Progenitor cell of endocrine pancreas (in vitro differentiated cells): ENCODE measurements at regions not wholly inside any gene's neighbourhood (a gene's known extent, or its start where the extent isn't known, plus 50 kb on each side); places are given as distances from the start of the nearest gene placed in this dataset.

ENCODE experiments used
- DNase-seq: peaks from one replicate; pipeline ENCODE4 v3.0.0; 2021; ENCODE audit warnings: low spot score; ENCODE audit not compliant: unreplicated experiment
- H3K27ac Mint-ChIP-seq: 2 replicates; pipeline ENCODE4 v1.8.0; 2021; ENCODE audit warnings: mild to moderate bottlenecking, moderate library complexity, mixed read lengths
- H3K27me3 Mint-ChIP-seq: 2 replicates; pipeline ENCODE4 v1.8.0; 2021; ENCODE audit warnings: mixed read lengths
- H3K36me3 Mint-ChIP-seq: 2 replicates; pipeline ENCODE4 v1.8.0; 2022; ENCODE audit warnings: mixed read lengths; ENCODE audit not compliant: insufficient read depth
- H3K4me1 Mint-ChIP-seq: 2 replicates; pipeline ENCODE4 v1.8.0; 2021; ENCODE audit warnings: low read depth, mixed read lengths
- H3K4me3 Mint-ChIP-seq: 2 replicates; pipeline ENCODE4 v1.8.0; 2021; ENCODE audit warnings: low read depth, mild to moderate bottlenecking, moderate library complexity, mixed read lengths
- H3K9me3 Mint-ChIP-seq: 2 replicates; pipeline ENCODE4 v1.8.0; 2021; ENCODE audit warnings: low read depth, mixed read lengths
- TF ChIP-seq, protein P1 (sequence below): fragments of 200-600 bp; sonication (generic); IDR thresholded peaks from one replicate; pipeline ENCODE4 v1.5.0; 2021; ENCODE audit warnings: antibody characterized with exemption, mild to moderate bottlenecking; ENCODE audit not compliant: unreplicated experiment

- H3K4me1 Mint-ChIP-seq: no peaks in the 10 kb centered on the region
- TF ChIP-seq, protein P1, sequence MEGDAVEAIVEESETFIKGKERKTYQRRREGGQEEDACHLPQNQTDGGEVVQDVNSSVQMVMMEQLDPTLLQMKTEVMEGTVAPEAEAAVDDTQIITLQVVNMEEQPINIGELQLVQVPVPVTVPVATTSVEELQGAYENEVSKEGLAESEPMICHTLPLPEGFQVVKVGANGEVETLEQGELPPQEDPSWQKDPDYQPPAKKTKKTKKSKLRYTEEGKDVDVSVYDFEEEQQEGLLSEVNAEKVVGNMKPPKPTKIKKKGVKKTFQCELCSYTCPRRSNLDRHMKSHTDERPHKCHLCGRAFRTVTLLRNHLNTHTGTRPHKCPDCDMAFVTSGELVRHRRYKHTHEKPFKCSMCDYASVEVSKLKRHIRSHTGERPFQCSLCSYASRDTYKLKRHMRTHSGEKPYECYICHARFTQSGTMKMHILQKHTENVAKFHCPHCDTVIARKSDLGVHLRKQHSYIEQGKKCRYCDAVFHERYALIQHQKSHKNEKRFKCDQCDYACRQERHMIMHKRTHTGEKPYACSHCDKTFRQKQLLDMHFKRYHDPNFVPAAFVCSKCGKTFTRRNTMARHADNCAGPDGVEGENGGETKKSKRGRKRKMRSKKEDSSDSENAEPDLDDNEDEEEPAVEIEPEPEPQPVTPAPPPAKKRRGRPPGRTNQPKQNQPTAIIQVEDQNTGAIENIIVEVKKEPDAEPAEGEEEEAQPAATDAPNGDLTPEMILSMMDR: no peak
- H3K4me3 Mint-ChIP-seq: no peak overlapping the region
- no peak for DNase-seq
- peaks cover 5% of the 10 kb centered on the region for H3K27me3 Mint-ChIP-seq
- H3K36me3 Mint-ChIP-seq: no peaks in the 10 kb centered on the region
- H3K9me3 Mint-ChIP-seq: peaks cover 11% of the 10 kb centered on the region
- no peak overlapping the region for H3K27ac Mint-ChIP-seq
These were observed 89.3 kb upstream of the SV2C start for GRCh38 chr5:75993643-75994520.

GRCh38 chr5:75993183-75993582 lies 90.0 kb upstream of the SV2C start:
- Mint-ChIP-seq H3K27ac (no peak overlapping the region), H3K9me3 (peaks cover 4% of the 10 kb centered on the region), H3K4me3 (no peak overlapping the region), H3K27me3 (peaks cover 5% of the 10 kb centered on the region), H3K4me1 (no peaks in the 10 kb centered on the region), H3K36me3 (no peaks in the 10 kb centered on the region)
- no peak for DNase-seq
- TF ChIP-seq, protein P1: no peak

GRCh38 chr5:75992753-75993152 lies 90.4 kb upstream of the SV2C start:
- peaks cover 4% of the 10 kb centered on the region for H3K9me3 Mint-ChIP-seq
- TF ChIP-seq, protein P1: no peak
- no peak for DNase-seq
- H3K27ac Mint-ChIP-seq: no peak overlapping the region
- H3K27me3 Mint-ChIP-seq: peaks cover 5% of the 10 kb centered on the region
- H3K4me3 Mint-ChIP-seq: no peak overlapping the region
- no peaks in the 10 kb centered on the region for H3K4me1 Mint-ChIP-seq
- H3K36me3 Mint-ChIP-seq: no peaks in the 10 kb centered on the region

GRCh38 chr5:75985077-75985476 lies 98.1 kb upstream of the SV2C start:
- TF ChIP-seq, protein P1: no peak
- no peak overlapping the region for H3K4me3 Mint-ChIP-seq

DNA sequence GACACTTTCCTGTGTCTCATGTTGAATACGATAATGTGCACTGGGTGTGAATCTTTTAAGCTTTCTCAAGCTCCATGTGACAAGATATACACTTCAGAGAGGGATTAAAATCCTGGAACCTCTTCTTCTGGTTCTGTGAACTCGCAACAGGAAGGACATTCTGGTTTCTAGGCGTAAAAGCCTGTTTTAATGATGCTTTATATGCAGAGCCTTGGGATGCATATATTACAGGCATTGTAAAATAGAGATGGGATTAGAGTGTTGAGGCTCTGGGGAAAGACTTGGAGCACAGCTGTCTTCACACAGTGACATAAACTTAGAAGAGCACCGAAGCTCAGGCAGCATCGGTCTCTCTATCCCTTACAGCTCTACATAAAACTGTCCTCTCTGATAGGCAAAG lies 107.7 kb upstream of the SV2C start:
- Mint-ChIP-seq H3K27me3 (peaks cover 28% of the 10 kb centered on the region), H3K4me1 (no peaks in the 10 kb centered on the region), H3K4me3 (no peak overlapping the region), H3K9me3 (no peaks in the 10 kb centered on the region), H3K27ac (no peak overlapping the region), H3K36me3 (no peaks in the 10 kb centered on the region)
- no peak for DNase-seq
- TF ChIP-seq, protein P1: no peak

More at GRCh38 chr5:75985077-75985476, 98.1 kb upstream of the SV2C start:
- Mint-ChIP-seq H3K27me3 (peaks cover 8% of the 10 kb centered on the region), H3K4me1 (peaks cover 3% of the 10 kb centered on the region), H3K36me3 (no peaks in the 10 kb centered on the region), H3K9me3 (no peaks in the 10 kb centered on the region), H3K27ac (no peak overlapping the region)
- no peak for DNase-seq
